ENCODE measurements at regions not wholly inside any gene's neighbourhood (a gene's known extent, or its start where the extent isn't known, plus 50 kb on each side); places are given as distances from the start of the nearest gene placed in this dataset.

GRCh38 chr3:110727056-110727455 is 344.6 kb upstream of the NECTIN3 start:
- Mint-ChIP-seq H3K4me1 (peaks cover 12% of the 10 kb centered on the region), H3K36me3 (peaks cover 3% of the 10 kb centered on the region; the same call in 1 of the 2 replicates), H3K27me3 (ENCODE audit: low read depth) (no peaks in the 10 kb centered on the region), H3K4me3 (no peak overlapping the region), H3K27ac (no peak overlapping the region; the same call in 1 of the 2 replicates), H3K9me3 (peaks cover 9% of the 10 kb centered on the region)
- ChIA-PET CTCF (no interaction called here), POLR2A (interaction anchor here (0.7 kb wide), 1 partner anchor 163 kb away, joined by 3 read pairs; no protein-coding TSS in a partner anchor)
- TF ChIP-seq ZMAT4 (CRISPR knock-in tag; IDR thresholded peaks at IDR 0.05) (no peak), USF2 (CRISPR knock-in tag; IDR thresholded peaks at IDR 0.05) (no peak), ATF6 (CRISPR knock-in tag; IDR thresholded peaks at IDR 0.05) (no peak), FOXP1 (CRISPR knock-in tag; IDR thresholded peaks at IDR 0.05; ENCODE audit: borderline replicate concordance) (no peak), ATF2 (CRISPR knock-in tag; IDR thresholded peaks at IDR 0.05; ENCODE audit: borderline replicate concordance, low read depth) (no peak), CBFB (CRISPR knock-in tag; IDR thresholded peaks at IDR 0.05; ENCODE audit: low read depth) (no peak), ZNF396 (CRISPR knock-in tag; IDR thresholded peaks at IDR 0.05; ENCODE audit: borderline replicate concordance) (no peak), ZNF512 (CRISPR knock-in tag; IDR thresholded peaks at IDR 0.05; ENCODE audit: borderline replicate concordance) (no peak), TP53 (CRISPR knock-in tag; IDR thresholded peaks at IDR 0.05) (no peak), E2F4 (CRISPR knock-in tag; IDR thresholded peaks at IDR 0.05; ENCODE audit: borderline replicate concordance, low read depth) (no peak)
- no peak for DNase-seq (ENCODE audit: low spot score)
- ATAC-seq: no peak

- no peak for TF ChIP-seq TP53 (CRISPR knock-in tag; IDR thresholded peaks at IDR 0.05)
- TF ChIP-seq GABPB1 (CRISPR knock-in tag; IDR thresholded peaks at IDR 0.05): peak; percentile 53
- ATAC-seq (no peak), DNase-seq (ENCODE audit: low spot score) (no peak)
- Mint-ChIP-seq H3K4me3 (no peak overlapping the region), H3K36me3 (peaks cover 3% of the 10 kb centered on the region; the same call in 1 of the 2 replicates), H3K4me1 (peaks cover 12% of the 10 kb centered on the region), H3K27ac (no peak overlapping the region), H3K27me3 (ENCODE audit: low read depth) (no peaks in the 10 kb centered on the region), H3K9me3 (peaks cover 9% of the 10 kb centered on the region)
- ChIA-PET POLR2A (no interaction called here), CTCF (no interaction called here)
These were observed 340.5 kb upstream of the NECTIN3 start for GRCh38 chr3:110731148-110731547.

- TF ChIP-seq IRF2 (CRISPR knock-in tag; IDR thresholded peaks at IDR 0.05; ENCODE audit: borderline replicate concordance, low read depth) (no peak), NR1H2 (CRISPR knock-in tag; IDR thresholded peaks at IDR 0.05) (no peak), GABPB1 (CRISPR knock-in tag; IDR thresholded peaks at IDR 0.05) (no peak), TCF7 (CRISPR knock-in tag; IDR thresholded peaks at IDR 0.05; ENCODE audit: low read depth) (no peak), ELF4 (CRISPR knock-in tag; IDR thresholded peaks at IDR 0.05; ENCODE audit: low read depth) (no peak), AFF4 (CRISPR knock-in tag; IDR thresholded peaks at IDR 0.05; ENCODE audit: borderline replicate concordance) (no peak)
- Mint-ChIP-seq H3K4me3 (no peak overlapping the region), H3K9me3 (peaks cover 9% of the 10 kb centered on the region), H3K27ac (no peak overlapping the region), H3K4me1 (peaks cover 5% of the 10 kb centered on the region; the same call in 1 of the 2 replicates), H3K27me3 (ENCODE audit: low read depth) (no peaks in the 10 kb centered on the region), H3K36me3 (peaks cover 3% of the 10 kb centered on the region; the same call in 1 of the 2 replicates)
- ChIA-PET CTCF (no interaction called here), POLR2A (no interaction called here)
- ATAC-seq (no peak), DNase-seq (ENCODE audit: low spot score) (no peak)
These were observed 339.2 kb upstream of the NECTIN3 start for GRCh38 chr3:110732420-110732819.

All from WTC11 (cell line).